Mucosa of gallbladder (tissue), 1 donor: ENCODE measurements at regions not wholly inside any gene's neighbourhood (a gene's known extent, or its start where the extent isn't known, plus 50 kb on each side); places are given as distances from the start of the nearest gene placed in this dataset.
"Not testable (repeated sequence)": the region's sequence is repeated elsewhere in the genome, so short reads cannot be mapped to it uniquely, and the experiment has no call there.

Experiments used
- DNase-seq: peaks from one replicate; pipeline ENCODE4 v3.0.0-alpha.2; 2020; ENCODE audit warnings: low spot score
- donor health status: DM: no; HTN: no; CAD: no.

GRCh38 chr15:35209838-35210237, 124.7 kb upstream of the NANOGP8 start:
- DNase-seq: no peak

GRCh38 chr15:35208353-35208752, 123.3 kb upstream of the NANOGP8 start:
- DNase-seq: no peak

- DNase-seq: no peak
Observed at GRCh38 chr15:35206060-35206675, 121.1 kb upstream of the NANOGP8 start.

- no peak for DNase-seq
Observed at GRCh38 chr15:35198197-35198596, 113.1 kb upstream of the NANOGP8 start.

GRCh38 chr15:35197754-35198153, 112.7 kb upstream of the NANOGP8 start:
- DNase-seq: no peak

GRCh38 chr15:35197306-35197705, 112.2 kb upstream of the NANOGP8 start:
- no peak for DNase-seq

GRCh38 chr15:35196273-35196672, 111.2 kb upstream of the NANOGP8 start:
- no peak for DNase-seq

GRCh38 chr15:35195649-35196048, 110.6 kb upstream of the NANOGP8 start:
- DNase-seq: no peak

GRCh38 chr15:35195031-35195430, 109.9 kb upstream of the NANOGP8 start:
- no peak for DNase-seq

- DNase-seq: no peak
Observed at GRCh38 chr15:35194296-35194695, 109.2 kb upstream of the NANOGP8 start.

- no peak for DNase-seq
Observed at GRCh38 chr15:35191783-35192182, 106.7 kb upstream of the NANOGP8 start.

- no peak for DNase-seq
Observed at GRCh38 chr15:35186346-35186745, 101.3 kb upstream of the NANOGP8 start.

- no peak for DNase-seq
Observed at GRCh38 chr15:35184646-35185045, 99.6 kb upstream of the NANOGP8 start.

- no peak for DNase-seq
Observed at GRCh38 chr15:35182841-35183479, 97.9 kb upstream of the NANOGP8 start.

GRCh38 chr15:35181538-35181937, 96.4 kb upstream of the NANOGP8 start:
- DNase-seq: no peak

GRCh38 chr15:35179739-35180138, 94.6 kb upstream of the NANOGP8 start:
- DNase-seq: no peak

GRCh38 chr15:35178186-35178585, 93.1 kb upstream of the NANOGP8 start:
- not testable (repeated sequence) for DNase-seq

GRCh38 chr15:35174948-35175347, 89.9 kb upstream of the NANOGP8 start:
- DNase-seq: no peak

- DNase-seq: no peak
Observed at GRCh38 chr15:35173444-35174118, 88.5 kb upstream of the NANOGP8 start.

GRCh38 chr15:35170207-35170606, 85.1 kb upstream of the NANOGP8 start:
- no peak for DNase-seq

GRCh38 chr15:35168464-35168863, 83.4 kb upstream of the NANOGP8 start:
- DNase-seq: no peak

- DNase-seq: no peak
Observed at GRCh38 chr15:35167675-35168074, 82.6 kb upstream of the NANOGP8 start.

GRCh38 chr15:35166730-35167359, 81.8 kb upstream of the NANOGP8 start:
- DNase-seq: no peak
